Tibial nerve (tissue), 4 donors: ENCODE measurements at regions not wholly inside any gene's neighbourhood (a gene's known extent, or its start where the extent isn't known, plus 50 kb on each side); places are given as distances from the start of the nearest gene placed in this dataset.
"Not testable (repeated sequence)": the region's sequence is repeated elsewhere in the genome, so short reads cannot be mapped to it uniquely, and the experiment has no call there.

Experiments used
- DNase-seq, 2 donors: peaks; one replicate each; pipeline ENCODE4 v3.0.0-alpha.2; 2019; ENCODE audit warnings: low spot score in 2 of 2
- H3K27ac ChIP-seq, 4 donors: fragments of 200-600 bp; sonication (generic) in 3 of 4; one replicate each; pipeline ENCODE4 v1.5.1; 2017 to 2019; ENCODE audit warnings: mild to moderate bottlenecking in 1 of 4
- H3K27me3 ChIP-seq, 2 donors: fragments of 200-600 bp; sonication (generic) in 1 of 2; one replicate each; pipeline versions ENCODE4 v1.5.1 to v1.6.0; 2017 to 2019
- H3K36me3 ChIP-seq, 3 donors: fragments of 200-600 bp; sonication (generic); one replicate each; pipeline ENCODE4 v1.5.1; 2018 to 2019
- H3K4me1 ChIP-seq, 4 donors: fragments of 200-600 bp; sonication (generic) in 3 of 4; one replicate each; pipeline ENCODE4 v1.5.1; 2017 to 2019
- H3K4me3 ChIP-seq, 4 donors: fragments of 200-600 bp; sonication (generic) in 3 of 4; one replicate each; pipeline ENCODE4 v1.5.1; 2017 to 2019; ENCODE audit warnings: mild to moderate bottlenecking in 1 of 4, moderate library complexity in 1 of 4
- H3K9me3 ChIP-seq, 4 donors: fragments of 200-600 bp; sonication (generic) in 3 of 4; one replicate each; pipeline ENCODE4 v1.5.1; 2017 to 2019
- WGBS, 2 donors: methylation state at CpG; one replicate each; pipeline ENCODE4 v1.1.5; 2018; 5-methylcytosine and 5-hydroxymethylcytosine counted together

DNA sequence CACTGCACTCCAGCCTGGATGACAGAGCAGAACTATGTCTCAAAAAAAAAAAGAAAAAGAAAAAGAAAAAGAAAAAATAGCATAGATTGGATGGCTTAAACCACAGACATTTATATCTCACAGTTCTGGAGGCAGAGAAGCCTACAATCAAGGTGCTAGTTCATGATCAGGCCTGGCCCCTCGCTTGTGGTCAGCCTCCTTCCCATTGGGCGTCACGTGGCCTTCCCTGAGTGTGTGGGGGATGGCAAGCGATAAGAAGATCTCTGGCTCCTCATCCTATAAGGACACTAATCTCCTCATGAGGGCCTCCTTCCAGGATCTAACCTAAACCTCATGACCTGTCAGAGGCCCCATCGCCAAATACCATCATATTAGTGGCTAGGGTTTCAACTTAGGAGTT, 320.2 kb upstream of the SPATA31A3 start:
- H3K9me3 ChIP-seq, H3K27ac ChIP-seq, H3K36me3 ChIP-seq, H3K4me1 ChIP-seq, H3K4me3 ChIP-seq, H3K27me3 ChIP-seq, DNase-seq: not testable (repeated sequence)
- WGBS, 2 donors: no CpG with 5 or more reads among the region's 5 CpGs

DNA sequence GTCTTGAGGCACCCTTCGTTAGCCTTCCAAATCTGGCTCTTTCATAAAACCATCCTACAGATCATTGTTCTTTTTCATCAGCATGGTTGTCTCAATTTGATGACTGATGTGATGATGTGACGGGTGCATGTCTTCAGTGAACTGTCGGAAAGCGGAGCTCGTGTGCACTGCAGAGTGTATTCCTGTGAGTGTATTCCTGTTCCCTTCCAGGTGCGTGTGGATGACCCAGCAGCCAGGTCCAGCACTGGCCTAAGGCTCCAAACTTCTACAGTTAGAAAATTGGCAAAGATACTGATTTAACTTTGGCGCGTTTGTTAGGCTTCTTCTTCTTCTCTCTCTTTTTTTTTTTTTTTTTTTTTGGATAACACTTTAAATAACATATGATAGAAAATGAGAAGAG, 314.8 kb upstream of the SPATA31A3 start:
- H3K4me1 ChIP-seq, H3K36me3 ChIP-seq, H3K27me3 ChIP-seq, H3K9me3 ChIP-seq, H3K27ac ChIP-seq, DNase-seq, H3K4me3 ChIP-seq: not testable (repeated sequence)
- WGBS, 2 donors: no CpG with 5 or more reads among the region's 8 CpGs

DNA sequence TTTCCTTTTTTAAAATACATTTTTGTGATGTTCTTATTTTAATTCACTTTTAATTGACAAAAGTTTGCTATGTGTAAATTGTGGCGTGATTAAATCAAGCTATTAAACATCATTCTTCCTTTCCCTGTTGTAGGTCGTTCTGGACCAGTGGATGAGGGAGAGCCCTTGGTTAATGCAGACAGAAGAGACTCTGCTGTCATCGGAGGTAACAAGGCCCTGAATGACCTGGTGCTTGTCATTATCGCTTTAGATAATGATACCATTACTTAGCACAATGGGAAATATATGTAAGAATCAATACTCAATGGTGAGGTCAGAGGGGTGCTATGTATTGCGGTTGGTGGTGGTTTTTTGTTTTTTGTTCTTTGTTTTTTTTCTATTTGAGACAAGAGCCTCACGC, 296.4 kb upstream of the SPATA31A3 start:
- not testable (repeated sequence) for H3K9me3 ChIP-seq, H3K4me1 ChIP-seq, H3K4me3 ChIP-seq, H3K27ac ChIP-seq, DNase-seq, H3K27me3 ChIP-seq, H3K36me3 ChIP-seq
- no CpG with 5 or more reads among the region's 6 CpGs for WGBS, 2 donors

DNA sequence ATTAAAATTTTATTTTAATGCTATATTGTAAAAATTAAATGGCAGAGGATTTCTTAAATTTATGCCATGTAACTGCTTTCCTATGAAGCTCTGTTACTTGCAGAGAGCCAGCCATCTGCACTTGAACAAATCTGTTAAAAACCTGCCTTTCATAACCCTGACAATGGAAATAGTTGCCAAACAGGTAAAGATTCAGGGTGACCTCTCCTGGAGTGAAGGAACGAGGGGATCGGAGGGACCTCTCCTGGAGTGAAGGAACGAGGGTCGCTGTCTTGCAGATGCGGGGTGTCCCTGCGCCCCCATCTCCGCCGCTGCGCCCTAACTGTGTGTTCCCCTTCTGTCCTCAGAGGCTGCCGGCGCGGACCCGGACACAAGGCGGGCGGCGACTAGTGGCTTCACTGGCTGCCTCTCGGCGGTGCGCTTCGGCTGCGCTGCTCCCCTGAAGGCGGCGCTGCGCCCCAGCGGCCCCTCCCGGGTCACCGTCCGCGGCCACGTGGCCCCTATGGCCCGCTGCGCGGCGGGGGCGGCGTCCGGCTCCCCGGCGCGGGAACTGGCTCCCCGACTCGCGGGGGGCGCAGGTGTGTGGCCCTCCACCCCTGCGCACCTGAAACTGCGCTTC, 295.9 kb upstream of the SPATA31A3 start:
- H3K4me3 ChIP-seq, DNase-seq, H3K36me3 ChIP-seq, H3K27me3 ChIP-seq, H3K4me1 ChIP-seq, H3K27ac ChIP-seq, H3K9me3 ChIP-seq: not testable (repeated sequence)
- no CpG with 5 or more reads among the region's 46 CpGs for WGBS, 2 donors

DNA sequence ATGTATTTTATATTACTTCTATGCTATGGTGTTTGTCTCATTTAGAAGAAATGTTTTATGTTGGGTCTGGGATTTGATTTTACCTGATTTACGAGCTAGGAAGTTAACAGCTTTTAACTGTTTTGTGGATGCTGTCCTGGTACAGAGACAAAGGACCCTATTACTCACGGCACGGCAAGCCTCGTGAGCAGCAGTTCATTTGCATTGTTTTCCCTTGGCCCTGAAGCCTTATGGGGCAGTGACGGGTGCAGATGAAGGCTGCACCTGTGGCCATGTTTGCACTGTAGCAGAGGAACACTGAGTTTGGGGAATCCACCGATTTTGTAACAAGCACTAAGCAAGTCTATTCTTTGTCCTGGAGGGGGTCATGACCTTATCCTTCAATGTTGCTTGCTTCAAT, 291.9 kb upstream of the SPATA31A3 start:
- WGBS, 2 donors: no CpG with 5 or more reads among the region's 6 CpGs

DNA sequence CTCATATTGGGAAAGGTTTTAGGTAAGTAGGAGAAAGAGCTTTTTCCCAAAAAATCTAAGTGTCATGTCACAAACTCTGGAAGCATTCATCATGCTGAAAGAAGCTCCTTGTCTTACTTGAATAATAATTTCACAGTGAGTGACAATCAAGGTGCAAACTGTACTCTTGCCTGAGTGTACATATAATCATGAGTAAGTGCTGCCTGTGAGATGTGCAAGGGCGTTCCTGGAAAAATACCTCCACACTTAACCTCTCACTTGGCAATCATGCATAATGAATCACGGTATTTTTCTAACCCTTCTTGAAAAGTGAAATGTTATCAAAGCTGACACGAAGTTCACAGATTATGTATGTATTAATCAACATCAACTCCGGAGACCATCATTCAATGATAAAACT, 289.2 kb upstream of the SPATA31A3 start:
- WGBS, 2 donors: no CpG with 5 or more reads among the region's 4 CpGs
- not testable (repeated sequence) for H3K27me3 ChIP-seq, H3K27ac ChIP-seq, H3K4me3 ChIP-seq, H3K9me3 ChIP-seq, H3K4me1 ChIP-seq, H3K36me3 ChIP-seq, DNase-seq

More for the DNA sequence above, 291.9 kb upstream of the SPATA31A3 start:
- H3K27ac ChIP-seq, H3K4me3 ChIP-seq, H3K4me1 ChIP-seq, H3K36me3 ChIP-seq, DNase-seq, H3K9me3 ChIP-seq, H3K27me3 ChIP-seq: not testable (repeated sequence)

DNA sequence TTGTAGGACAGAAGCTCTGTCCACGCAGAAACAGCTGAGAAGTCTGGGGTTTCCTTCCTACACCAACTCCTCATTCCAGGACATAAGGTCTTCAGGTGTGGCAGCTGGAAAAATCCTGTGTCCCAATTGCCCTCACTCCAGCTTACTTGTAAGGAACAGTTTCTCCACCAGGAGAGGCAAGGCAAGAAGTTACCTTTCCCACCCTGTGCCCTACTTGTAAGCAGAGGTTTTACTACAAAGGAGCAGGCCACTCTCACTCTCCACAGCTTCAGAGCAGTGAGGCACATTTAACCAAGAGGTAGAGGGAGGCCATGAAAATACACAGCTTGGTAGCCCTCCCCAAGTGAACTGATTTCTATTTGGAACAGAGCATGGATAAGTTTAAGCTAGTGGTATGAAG, 277.3 kb upstream of the SPATA31A3 start:
- DNase-seq: not testable (repeated sequence)

DNA sequence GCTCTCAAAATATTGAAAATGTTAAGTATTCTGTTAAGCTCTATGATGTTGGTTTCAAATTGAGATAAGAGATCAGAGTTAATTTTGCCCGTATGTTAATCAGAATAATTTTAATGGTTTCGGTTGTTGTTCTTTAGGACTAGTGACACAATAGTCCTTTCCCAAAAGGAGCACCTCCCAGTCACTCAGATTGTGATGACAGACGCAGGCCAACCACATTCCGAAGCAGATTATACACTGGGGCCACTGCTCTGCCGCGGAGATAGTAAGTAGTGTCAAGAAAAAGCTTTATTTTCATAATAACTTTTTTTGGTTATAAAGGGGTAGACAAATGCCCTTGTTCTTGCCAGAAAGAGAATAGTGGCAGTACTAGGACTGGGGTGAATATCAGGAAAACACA, 265.5 kb upstream of the SPATA31A3 start:
- not testable (repeated sequence) for H3K27me3 ChIP-seq, H3K36me3 ChIP-seq, DNase-seq, H3K9me3 ChIP-seq, H3K4me3 ChIP-seq, H3K27ac ChIP-seq, H3K4me1 ChIP-seq
- no CpG with 5 or more reads among the region's 6 CpGs for WGBS, 2 donors

More for the DNA sequence above, 277.3 kb upstream of the SPATA31A3 start:
- no CpG with 5 or more reads among the region's 1 CpG for WGBS, 2 donors
- H3K36me3 ChIP-seq, H3K4me1 ChIP-seq, H3K27me3 ChIP-seq, H3K27ac ChIP-seq, H3K4me3 ChIP-seq, H3K9me3 ChIP-seq: not testable (repeated sequence)

DNA sequence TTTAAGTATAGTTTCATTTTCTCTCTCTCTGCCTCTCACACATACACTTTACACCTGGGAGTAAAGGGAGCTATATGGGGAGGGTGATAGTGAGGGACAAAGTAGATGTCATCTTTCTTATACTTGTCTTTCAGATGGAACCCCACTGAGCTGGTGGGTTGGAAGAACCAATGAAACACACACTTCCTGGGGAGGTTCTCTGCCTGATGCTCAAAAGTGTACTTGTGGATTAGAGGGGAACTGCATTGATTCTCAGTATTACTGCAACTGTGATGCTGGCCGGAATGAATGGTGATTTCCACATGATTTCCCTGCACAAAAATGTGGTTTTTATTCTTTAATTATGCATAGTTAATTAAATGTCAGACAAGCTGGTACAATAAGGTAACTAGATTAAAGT, 256.6 kb upstream of the SPATA31A3 start:
- WGBS, 2 donors: no CpG with 5 or more reads among the region's 1 CpG
- not testable (repeated sequence) for H3K36me3 ChIP-seq, H3K9me3 ChIP-seq, H3K27ac ChIP-seq, H3K4me3 ChIP-seq, DNase-seq, H3K27me3 ChIP-seq, H3K4me1 ChIP-seq

DNA sequence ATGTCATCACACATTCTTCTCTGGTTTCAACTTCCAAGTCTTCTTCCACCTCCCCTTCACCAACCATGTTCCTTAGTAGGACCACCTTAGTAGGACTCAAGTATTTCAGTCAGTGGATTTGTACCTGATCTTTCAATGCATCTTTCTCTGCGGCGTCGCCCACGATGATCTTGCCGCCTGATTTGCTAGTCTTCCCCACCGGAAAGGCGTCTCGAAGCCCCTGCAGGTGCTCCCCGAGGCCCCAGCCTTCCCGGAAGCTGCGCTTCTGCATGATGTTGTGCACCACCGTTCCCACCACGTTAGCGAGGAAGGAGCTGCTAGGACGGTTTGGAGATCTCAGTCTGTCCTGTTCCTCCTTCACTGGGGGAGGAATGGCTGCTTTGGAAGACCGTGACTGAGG, 219.7 kb upstream of the SPATA31A3 start:
- DNase-seq, H3K4me1 ChIP-seq: not testable (repeated sequence)
- 95 to 96% methylated on average over 15 of the region's 16 CpGs for WGBS, 2 donors

DNA sequence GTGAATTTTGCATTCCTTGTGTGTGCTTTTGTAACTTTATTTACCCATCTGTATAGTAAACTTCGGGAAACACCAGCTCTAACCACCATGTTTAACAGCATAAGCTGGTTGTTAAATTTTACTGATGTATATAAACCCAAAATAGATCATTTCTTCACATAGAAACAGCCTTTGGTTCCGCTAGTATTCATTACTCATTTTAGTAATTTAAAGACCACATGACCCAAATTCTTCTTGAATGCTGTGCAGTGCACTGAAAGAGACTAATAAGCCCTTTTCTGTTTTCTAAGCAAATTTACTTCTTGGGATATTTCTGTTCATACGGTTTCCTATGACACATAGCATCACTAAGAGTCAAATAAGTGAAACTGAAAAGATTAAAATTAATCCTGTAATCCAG, 218.5 kb upstream of the SPATA31A3 start:
- H3K36me3 ChIP-seq, DNase-seq, H3K4me1 ChIP-seq, H3K4me3 ChIP-seq, H3K9me3 ChIP-seq, H3K27ac ChIP-seq, H3K27me3 ChIP-seq: not testable (repeated sequence)
- WGBS, 2 donors: 35 to 50% methylated on average over 1 of the region's 3 CpGs

More for the DNA sequence above, 219.7 kb upstream of the SPATA31A3 start:
- H3K36me3 ChIP-seq, H3K27ac ChIP-seq, H3K4me3 ChIP-seq, H3K9me3 ChIP-seq, H3K27me3 ChIP-seq: not testable (repeated sequence)

DNA sequence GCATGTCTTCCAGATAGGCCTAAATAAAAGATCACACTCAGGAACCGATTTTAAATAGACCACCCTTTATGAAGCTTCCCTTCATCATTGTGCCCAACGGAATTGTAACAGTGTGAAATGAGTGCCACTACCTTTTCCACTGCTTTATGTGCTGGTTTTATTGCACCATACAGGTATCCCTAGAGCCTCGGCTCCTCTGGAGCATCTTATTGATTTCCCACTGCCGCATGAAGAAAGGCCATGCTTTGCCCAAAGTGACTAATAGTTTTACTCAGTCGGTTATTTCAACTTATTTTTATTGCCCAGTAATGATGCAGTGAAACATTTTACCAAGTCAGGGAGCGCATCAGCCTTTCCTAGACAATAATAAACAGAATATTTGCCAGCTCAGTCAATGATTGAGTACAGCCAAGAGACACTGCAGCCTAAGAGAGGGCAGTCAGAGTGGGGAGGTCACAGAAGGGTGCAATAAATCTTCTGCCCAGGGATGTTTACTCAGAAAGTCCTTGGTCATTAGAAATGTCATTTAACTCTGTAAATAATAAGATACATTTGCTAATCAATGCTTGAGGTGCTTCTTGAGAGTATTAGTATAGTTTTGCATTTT, 216.6 kb upstream of the SPATA31A3 start:
- H3K27me3 ChIP-seq, H3K4me1 ChIP-seq, H3K9me3 ChIP-seq, H3K36me3 ChIP-seq, H3K27ac ChIP-seq, DNase-seq, H3K4me3 ChIP-seq: not testable (repeated sequence)
- 56% methylated on average over 3 of the region's 6 CpGs; no CpG with 5 or more reads in 1 of the 2 donors for WGBS, 2 donors

DNA sequence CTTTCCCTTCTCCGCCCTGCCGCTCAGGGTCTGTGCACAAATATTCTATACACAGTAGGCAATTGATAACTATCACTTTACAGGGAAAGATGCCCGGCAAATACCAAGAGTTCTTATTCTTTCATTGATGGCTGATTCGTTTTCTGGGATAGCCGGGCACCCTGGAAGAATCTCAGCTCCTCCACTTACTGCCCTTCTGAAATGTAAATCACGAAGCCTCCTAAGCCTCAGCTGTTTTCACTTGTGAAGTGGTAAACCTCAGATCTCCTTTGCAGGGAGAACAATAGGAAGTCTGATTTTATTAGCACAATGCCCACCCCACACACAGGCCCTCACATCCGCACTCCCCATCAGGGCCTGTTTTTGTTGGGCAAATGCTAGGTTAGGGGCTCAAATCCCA, 203.8 kb upstream of the SPATA31A3 start:
- not testable (repeated sequence) for H3K4me3 ChIP-seq, H3K27ac ChIP-seq, H3K9me3 ChIP-seq, H3K4me1 ChIP-seq, H3K36me3 ChIP-seq, DNase-seq, H3K27me3 ChIP-seq
- WGBS, 2 donors: 49 to 55% methylated on average over 5 of the region's 7 CpGs

DNA sequence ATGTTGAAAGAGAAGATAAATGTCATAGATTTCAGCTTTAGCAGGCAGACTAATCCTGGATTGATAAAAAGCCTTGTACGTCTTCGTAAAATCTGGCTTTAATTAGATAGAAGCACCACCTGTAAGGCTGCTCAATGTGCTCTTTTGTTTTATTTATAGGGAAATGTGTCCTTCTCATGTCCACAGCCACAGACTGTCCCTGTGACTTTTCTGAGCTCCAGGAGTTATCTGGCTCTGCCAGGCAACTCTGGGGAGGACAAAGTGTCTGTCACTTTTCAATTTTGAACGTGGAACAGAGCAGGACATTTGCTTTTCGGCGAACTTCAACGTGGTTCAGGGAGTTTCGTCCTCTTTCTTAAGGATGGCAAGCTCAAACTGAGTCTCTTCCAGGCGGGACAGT, 203.0 kb upstream of the SPATA31A3 start:
- H3K27ac ChIP-seq, H3K9me3 ChIP-seq, H3K36me3 ChIP-seq, H3K4me1 ChIP-seq, DNase-seq, H3K27me3 ChIP-seq, H3K4me3 ChIP-seq: not testable (repeated sequence)
- no CpG with 5 or more reads among the region's 8 CpGs for WGBS, 2 donors
